RWPE2 (cell line): ENCODE measurements at regions not wholly inside any gene's neighbourhood (a gene's known extent, or its start where the extent isn't known, plus 50 kb on each side); places are given as distances from the start of the nearest gene placed in this dataset.
A peak's percentile ranks its signal among the peaks of the same experiment; 100 is the strongest.
"Not testable (repeated sequence)": the region's sequence is repeated elsewhere in the genome, so short reads cannot be mapped to it uniquely, and the experiment has no call there.

Experiments
- ATAC-seq: fragments of 200-7000 bp; cut with Tn5 transposase; 3 replicates; pipeline ENCODE4 v1.9.1; 2021; ENCODE audit warnings: low read depth
- DNase-seq: peaks from one replicate; pipeline ENCODE4 v3.0.0-alpha.2; 2020; ENCODE audit warnings: low spot score
- H3K27ac ChIP-seq: fragments of 450-650 bp; 2 replicates; pipeline ENCODE4 v1.5.1; 2017; ENCODE audit warnings: mild to moderate bottlenecking; ENCODE audit not compliant: poor library complexity, severe bottlenecking
- H3K27me3 ChIP-seq: fragments of 250-450 bp; sonication (Bioruptor Pico); 2 replicates; pipeline ENCODE4 v1.5.1; 2021; ENCODE audit warnings: mild to moderate bottlenecking, moderate library complexity; ENCODE audit not compliant: insufficient read depth, poor library complexity, severe bottlenecking
- H3K36me3 ChIP-seq: fragments of 250-450 bp; sonication (Bioruptor Pico); 2 replicates; pipeline ENCODE4 v1.5.1; 2020; ENCODE audit warnings: low read depth, mild to moderate bottlenecking, moderate library complexity
- H3K4me1 ChIP-seq: fragments of 250-450 bp; sonication (Bioruptor Pico); 2 replicates; pipeline ENCODE4 v1.5.1; 2021; ENCODE audit warnings: mild to moderate bottlenecking, moderate library complexity; ENCODE audit not compliant: insufficient read depth, poor library complexity, severe bottlenecking
- H3K4me3 ChIP-seq: fragments of 250-450 bp; sonication (Bioruptor Pico); 2 replicates; pipeline ENCODE4 v1.5.1; 2021; ENCODE audit warnings: mild to moderate bottlenecking, moderate library complexity; ENCODE audit not compliant: severe bottlenecking
- H3K9me3 ChIP-seq: fragments of 250-450 bp; sonication (Bioruptor Pico); 2 replicates; pipeline ENCODE4 v1.5.1; 2021; ENCODE audit warnings: mild to moderate bottlenecking, moderate library complexity; ENCODE audit not compliant: severe bottlenecking

GRCh38 chr16:18204309-18204708 lies 132.2 kb downstream of the NPIPA8 start:
- H3K36me3 ChIP-seq, H3K4me1 ChIP-seq, H3K4me3 ChIP-seq, H3K9me3 ChIP-seq, H3K27me3 ChIP-seq, DNase-seq, ATAC-seq, H3K27ac ChIP-seq: not testable (repeated sequence)

DNA sequence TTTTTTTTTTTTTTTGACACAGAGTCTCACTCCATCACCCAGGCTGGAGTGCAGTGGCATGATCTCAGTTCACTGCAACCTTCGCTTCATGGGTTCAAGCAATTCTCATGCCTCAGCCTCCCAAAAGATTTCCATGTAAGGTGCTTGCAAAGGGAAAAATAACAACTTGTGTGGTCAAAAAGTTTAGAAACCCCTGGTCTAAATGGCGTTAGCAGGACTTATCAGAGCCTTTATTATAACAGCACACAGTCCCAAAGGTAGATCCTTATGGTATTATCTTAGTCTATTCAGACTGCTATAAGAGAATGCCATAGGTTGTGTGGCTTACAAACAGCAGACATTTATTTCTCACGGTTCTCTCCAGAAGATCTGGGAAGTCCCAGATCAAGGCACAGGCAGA lies 135.0 kb downstream of the NPIPA8 start:
- H3K4me3 ChIP-seq, H3K27me3 ChIP-seq, H3K9me3 ChIP-seq, DNase-seq, H3K36me3 ChIP-seq, H3K4me1 ChIP-seq, H3K27ac ChIP-seq, ATAC-seq: not testable (repeated sequence)

DNA sequence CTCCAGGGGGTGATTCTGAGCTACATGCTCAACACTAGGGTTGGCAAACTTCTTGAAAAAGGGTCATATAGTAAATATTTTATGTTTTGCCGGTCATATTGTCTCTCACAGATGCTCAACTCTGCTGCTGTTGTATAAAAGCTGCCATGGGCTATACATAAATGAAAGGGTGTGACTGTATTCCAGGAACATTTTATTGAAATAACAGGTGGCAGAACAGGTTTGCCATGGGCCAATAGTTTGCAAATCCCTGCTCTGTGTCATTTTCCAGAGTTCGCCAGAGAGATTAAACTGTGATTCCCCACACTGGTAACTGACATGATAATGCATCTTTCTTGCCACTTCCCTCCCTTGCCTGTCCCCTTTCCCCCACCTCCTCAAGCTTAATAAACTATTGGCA lies 144.1 kb downstream of the NPIPA8 start:
- not testable (repeated sequence) for ATAC-seq, H3K36me3 ChIP-seq, H3K4me1 ChIP-seq, H3K27me3 ChIP-seq, DNase-seq, H3K27ac ChIP-seq, H3K4me3 ChIP-seq, H3K9me3 ChIP-seq

- H3K4me1 ChIP-seq, H3K27ac ChIP-seq, ATAC-seq, H3K27me3 ChIP-seq, H3K9me3 ChIP-seq, H3K36me3 ChIP-seq, DNase-seq, H3K4me3 ChIP-seq: not testable (repeated sequence)
Measured at GRCh38 chr16:18190179-18190578, 146.4 kb downstream of the NPIPA8 start.

- H3K27me3 ChIP-seq, H3K4me1 ChIP-seq, H3K36me3 ChIP-seq, DNase-seq, H3K27ac ChIP-seq, H3K4me3 ChIP-seq, ATAC-seq, H3K9me3 ChIP-seq: not testable (repeated sequence)
Measured at GRCh38 chr16:18184755-18185154, 151.8 kb downstream of the NPIPA8 start.

DNA sequence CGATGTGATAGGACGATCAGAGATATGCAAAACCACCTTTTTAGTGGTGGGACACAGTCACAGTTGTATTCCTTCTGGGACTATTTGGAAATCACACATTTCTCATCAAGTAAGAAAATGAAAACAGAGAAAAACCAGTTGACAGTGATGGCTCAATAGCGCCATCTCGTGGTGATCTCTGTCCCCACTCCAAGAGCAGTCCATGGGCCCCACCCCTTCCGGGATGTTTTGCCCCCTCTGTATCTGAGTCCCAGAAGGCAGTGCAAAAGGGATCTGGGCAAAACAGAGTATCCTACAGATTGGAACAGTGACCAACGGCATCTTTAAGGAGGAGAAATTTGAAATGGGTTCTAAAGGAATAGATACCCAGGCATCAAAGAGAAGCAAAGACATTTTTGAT lies 155.5 kb downstream of the NPIPA8 start:
- not testable (repeated sequence) for DNase-seq, H3K36me3 ChIP-seq, H3K4me3 ChIP-seq, H3K27ac ChIP-seq, H3K4me1 ChIP-seq, H3K27me3 ChIP-seq, H3K9me3 ChIP-seq
- peak; percentile 33; the same call in 1 of the 3 replicates for ATAC-seq

DNA sequence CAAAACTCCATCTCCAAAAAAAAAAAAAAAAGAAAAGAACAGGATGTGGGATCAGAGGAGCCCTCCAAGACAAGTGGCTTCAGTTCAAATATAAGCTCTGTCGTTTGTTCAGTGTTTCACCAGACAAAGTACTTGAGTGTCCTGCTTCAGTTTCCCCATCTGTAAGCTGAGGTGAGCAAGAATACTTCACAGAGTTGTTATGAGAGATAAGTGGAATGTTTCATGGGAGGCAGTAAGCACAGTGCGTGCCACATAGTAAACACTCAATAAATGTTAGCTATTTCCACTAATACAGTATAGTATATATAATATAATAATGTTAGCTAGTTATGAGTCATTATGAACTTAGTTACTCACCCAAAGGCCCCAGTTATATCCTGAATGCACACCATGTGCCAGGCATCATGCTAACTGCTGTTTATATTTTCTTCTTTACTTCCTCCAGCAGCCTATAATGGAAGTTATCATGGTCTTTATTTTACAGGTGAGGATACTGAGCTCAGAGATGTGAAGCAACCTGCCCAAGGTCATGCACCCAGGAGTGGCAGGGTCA lies 162.5 kb downstream of the NPIPA8 start:
- H3K36me3 ChIP-seq, H3K27ac ChIP-seq, H3K4me1 ChIP-seq, DNase-seq, H3K27me3 ChIP-seq, H3K4me3 ChIP-seq, H3K9me3 ChIP-seq: not testable (repeated sequence)
- peak; percentile 51; the same call in 2 of the 3 replicates for ATAC-seq

DNA sequence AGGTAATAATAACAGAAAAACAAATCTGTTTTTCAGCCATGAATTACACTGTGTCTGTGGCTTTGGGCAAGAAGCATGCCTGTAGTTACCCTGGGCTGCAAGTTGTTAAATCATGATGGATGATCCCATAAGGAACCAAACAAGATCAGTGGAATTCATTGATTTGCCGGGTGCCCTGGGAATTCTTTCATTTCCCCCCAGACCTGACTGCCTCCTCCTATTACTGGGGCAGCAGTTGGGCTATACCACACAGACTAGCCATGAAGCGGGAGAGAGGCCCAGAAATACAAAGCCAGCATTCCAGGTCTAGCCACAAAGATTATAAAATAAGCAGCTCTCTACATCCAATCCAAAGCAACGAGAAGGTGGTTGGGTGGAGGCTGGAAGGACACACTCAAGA lies 174.2 kb downstream of the NPIPA8 start:
- H3K9me3 ChIP-seq, DNase-seq, H3K36me3 ChIP-seq, H3K4me3 ChIP-seq, ATAC-seq, H3K4me1 ChIP-seq, H3K27me3 ChIP-seq, H3K27ac ChIP-seq: not testable (repeated sequence)

DNA sequence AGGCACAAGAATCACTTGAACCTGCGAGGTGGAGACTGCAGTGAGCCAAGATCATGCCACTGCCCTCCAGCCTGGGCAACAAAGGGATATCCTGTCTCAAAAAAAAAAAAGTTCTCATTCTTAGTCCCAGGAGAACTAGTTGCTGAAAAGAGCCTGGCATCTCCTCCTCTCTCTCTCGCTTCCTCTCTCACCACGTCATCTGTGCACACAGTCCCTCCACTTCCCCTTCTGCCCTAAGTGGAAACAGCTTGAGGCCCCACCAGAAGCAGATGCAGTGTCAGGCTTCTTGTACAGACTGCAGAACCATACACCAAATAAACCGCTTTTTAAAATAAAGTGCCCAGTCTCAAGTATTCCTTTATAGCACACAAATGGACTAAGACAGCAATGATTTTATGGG lies 175.3 kb downstream of the NPIPA8 start:
- H3K27ac ChIP-seq, H3K36me3 ChIP-seq, H3K4me1 ChIP-seq, DNase-seq, H3K4me3 ChIP-seq, H3K9me3 ChIP-seq, ATAC-seq, H3K27me3 ChIP-seq: not testable (repeated sequence)

GRCh38 chr16:18159185-18159584 lies 177.4 kb downstream of the NPIPA8 start:
- peak; percentile 42; the same call in 2 of the 3 replicates for ATAC-seq
- H3K9me3 ChIP-seq, DNase-seq, H3K36me3 ChIP-seq, H3K27me3 ChIP-seq, H3K27ac ChIP-seq, H3K4me1 ChIP-seq, H3K4me3 ChIP-seq: not testable (repeated sequence)

DNA sequence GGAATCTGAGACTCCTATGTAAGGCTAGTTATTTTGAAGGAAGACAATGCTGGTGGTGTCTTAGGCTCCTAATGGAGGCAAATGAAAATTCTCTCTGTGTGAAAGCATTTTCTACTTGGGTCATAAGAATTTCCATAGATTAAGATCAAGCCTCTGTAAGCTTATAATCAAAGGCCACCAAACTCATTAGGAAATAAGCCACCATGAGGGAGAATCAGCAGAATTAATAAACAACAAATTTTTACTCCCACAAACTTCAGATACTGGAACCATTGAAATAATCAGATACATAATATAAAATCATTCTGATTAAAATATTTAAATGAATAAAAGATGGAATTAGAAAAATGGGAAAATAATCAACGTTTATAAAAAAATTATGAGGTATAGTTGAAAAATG lies 178.7 kb downstream of the NPIPA8 start:
- DNase-seq, H3K27ac ChIP-seq, H3K4me1 ChIP-seq, H3K36me3 ChIP-seq, H3K27me3 ChIP-seq, H3K9me3 ChIP-seq, H3K4me3 ChIP-seq, ATAC-seq: not testable (repeated sequence)

GRCh38 chr16:18152832-18153231 lies 183.7 kb downstream of the NPIPA8 start:
- not testable (repeated sequence) for DNase-seq, H3K36me3 ChIP-seq, H3K27ac ChIP-seq, H3K4me1 ChIP-seq, H3K27me3 ChIP-seq, H3K4me3 ChIP-seq, H3K9me3 ChIP-seq
- ATAC-seq = peak; percentile 48; the same call in 1 of the 3 replicates
